BJ (cell line): ENCODE measurements at regions not wholly inside any gene's neighbourhood (a gene's known extent, or its start where the extent isn't known, plus 50 kb on each side); places are given as distances from the start of the nearest gene placed in this dataset.

Source experiments
- CTCF ChIA-PET: fragments of 350-600 bp; formaldehyde crosslinking; extraction: SDS; loops from one replicate; lab custom pipeline; 2021; ENCODE audit warnings: antibody characterized with exemption, inconsistent platforms; lab: Yijun Ruan, JAX
- POLR2A ChIA-PET: fragments of 300-600 bp; sonication (Branson Sonifier 250); formaldehyde crosslinking; extraction: SDS; loops from one replicate; lab custom pipeline; 2021; ENCODE audit warnings: antibody characterized with exemption; lab: Charles Lee
- DNase-seq: peaks from one replicate; pipeline ENCODE4 v3.0.0-alpha.2; 2011; ENCODE audit warnings: low read depth
- H3K27me3 ChIP-seq: 2 replicates; pipeline ENCODE4 v1.6.0; 2011; ENCODE audit warnings: low read length; ENCODE audit not compliant: control insufficient read depth, insufficient read depth
- H3K36me3 ChIP-seq: 2 replicates; pipeline ENCODE4 v1.5.1; 2011; ENCODE audit warnings: low read length; ENCODE audit not compliant: control insufficient read depth, insufficient read depth
- H3K4me3 ChIP-seq: 2 replicates; pipeline ENCODE4 v1.5.1; 2011; ENCODE audit warnings: low read depth, mild to moderate bottlenecking, control low read depth, low read length
- CTCF ChIP-seq: IDR thresholded peaks from 2 replicates; pipeline ENCODE4 v1.5.1; 2011; ENCODE audit warnings: low read depth, mild to moderate bottlenecking, control low read depth, inconsistent platforms, low read length, moderate library complexity; ENCODE audit not compliant: insufficient read depth

- POLR2A ChIA-PET = no interaction called here
- no peak overlapping the region for H3K4me3 ChIP-seq
- CTCF ChIA-PET = no interaction called here
- H3K27me3 ChIP-seq = no peaks in the 10 kb centered on the region
- DNase-seq = no peak
- TF ChIP-seq CTCF = no peak
- no peaks in the 10 kb centered on the region for H3K36me3 ChIP-seq
Measured at GRCh38 chr13:78787190-78787589, 128.2 kb upstream of the OBI1 start.

- no peak for TF ChIP-seq CTCF
- DNase-seq = no peak
- POLR2A ChIA-PET = no interaction called here
- CTCF ChIA-PET = no interaction called here
- Histone ChIP-seq H3K4me3 (no peak overlapping the region), H3K36me3 (no peaks in the 10 kb centered on the region), H3K27me3 (no peaks in the 10 kb centered on the region)
Measured at GRCh38 chr13:78786459-78786858, 127.5 kb upstream of the OBI1 start.

GRCh38 chr13:78785764-78786163 is 126.8 kb upstream of the OBI1 start:
- H3K36me3 ChIP-seq = no peaks in the 10 kb centered on the region
- TF ChIP-seq CTCF = no peak
- ChIA-PET POLR2A (no interaction called here), CTCF (no interaction called here)
- H3K27me3 ChIP-seq = no peaks in the 10 kb centered on the region
- no peak overlapping the region for H3K4me3 ChIP-seq
- DNase-seq = no peak

- DNase-seq = no peak
- H3K27me3 ChIP-seq = no peaks in the 10 kb centered on the region
- no peak overlapping the region for H3K4me3 ChIP-seq
- ChIA-PET POLR2A (no interaction called here), CTCF (no interaction called here)
- no peak for TF ChIP-seq CTCF
- H3K36me3 ChIP-seq = no peaks in the 10 kb centered on the region
Measured at GRCh38 chr13:78784014-78784750, 125.2 kb upstream of the OBI1 start.

- TF ChIP-seq CTCF = no peak
- POLR2A ChIA-PET = no interaction called here
- Histone ChIP-seq H3K4me3 (no peak overlapping the region), H3K36me3 (no peaks in the 10 kb centered on the region), H3K27me3 (no peaks in the 10 kb centered on the region)
- no peak for DNase-seq
- CTCF ChIA-PET = interaction anchor here (0.9 kb wide), 2 partner anchors 13 to 345 kb away, joined by 3 read pairs; no protein-coding TSS in a partner anchor
Measured at GRCh38 chr13:78780708-78781107, 121.8 kb upstream of the OBI1 start.
